Neural cell (in vitro differentiated cells): ENCODE measurements at regions not wholly inside any gene's neighbourhood (a gene's known extent, or its start where the extent isn't known, plus 50 kb on each side); places are given as distances from the start of the nearest gene placed in this dataset.
"Not testable (repeated sequence)": the region's sequence is repeated elsewhere in the genome, so short reads cannot be mapped to it uniquely, and the experiment has no call there.

Experiments
- H2AFZ ChIP-seq: fragments of 200-600, 300-800 bp; sonication (generic), shearing (Covaris generic); 2 replicates; pipeline ENCODE4 v1.6.0; 2014; ENCODE audit warnings: low read depth, mild to moderate bottlenecking, antibody characterized with exemption, low read length, moderate library complexity
- H3F3A ChIP-seq: fragments of 200-600 bp; shearing (Covaris generic); 2 replicates; pipeline ENCODE4 v1.6.1; 2016; ENCODE audit warnings: mild to moderate bottlenecking, moderate library complexity, mixed read lengths, antibody characterized with exemption, low read length; ENCODE audit not compliant: insufficient read depth, poor library complexity, severe bottlenecking
- H3K27ac ChIP-seq: fragments of 200-600, 300-800 bp; sonication (generic), shearing (Covaris generic); 2 replicates; pipeline ENCODE4 v1.5.1; 2014; ENCODE audit warnings: mild to moderate bottlenecking, low read length, moderate library complexity
- H3K27me3 ChIP-seq: fragments of 300-800, 200-600 bp; sonication (generic), shearing (Covaris generic); 2 replicates; pipeline ENCODE4 v1.6.0; 2014; ENCODE audit warnings: mild to moderate bottlenecking, low read depth, low read length, moderate library complexity; ENCODE audit not compliant: insufficient read depth
- H3K36me3 ChIP-seq: fragments of 300-800, 200-600 bp; sonication (generic), shearing (Covaris generic); 2 replicates; pipeline ENCODE4 v1.5.1; 2014; ENCODE audit warnings: mild to moderate bottlenecking, antibody characterized with exemption, low read length, moderate library complexity; ENCODE audit not compliant: insufficient read depth
- H3K4me2 ChIP-seq: fragments of 300-800, 200-600 bp; sonication (generic), shearing (Covaris generic); 2 replicates; pipeline ENCODE4 v1.6.0; 2014; ENCODE audit warnings: mild to moderate bottlenecking, low read length
- H3K4me3 ChIP-seq: fragments of 300-800, 200-600 bp; sonication (generic), shearing (Covaris generic); 2 replicates; pipeline ENCODE4 v1.5.1; 2014; ENCODE audit warnings: mild to moderate bottlenecking, low read length, moderate library complexity
- H3K79me2 ChIP-seq: fragments of 200-600 bp; shearing (Covaris generic); replicated peaks from 2 replicates; pipeline ENCODE4 v1.6.0; 2014; ENCODE audit warnings: mild to moderate bottlenecking, low read length, moderate library complexity; ENCODE audit not compliant: insufficient read depth
- H3K9ac ChIP-seq: fragments of 300-800, 200-600 bp; sonication (generic), shearing (Covaris generic); 2 replicates; pipeline ENCODE4 v1.6.1; 2016; ENCODE audit warnings: mild to moderate bottlenecking, low read length, mixed read lengths
- H3K9me2 ChIP-seq: fragments of 200-600 bp; shearing (Covaris generic); 2 replicates; pipeline ENCODE4 v1.6.1; 2016; ENCODE audit warnings: mild to moderate bottlenecking, low read length, mixed read lengths; ENCODE audit not compliant: insufficient read depth
- H3K9me3 ChIP-seq: fragments of 200-600, 300-800 bp; sonication (generic), shearing (Covaris generic); 2 replicates; pipeline ENCODE4 v1.6.1; 2016; ENCODE audit warnings: mild to moderate bottlenecking, mixed run types, low read length, moderate library complexity, mixed read lengths
- H4K20me1 ChIP-seq: fragments of 200-600 bp; shearing (Covaris generic); 2 replicates; pipeline ENCODE4 v1.6.1; 2016; ENCODE audit warnings: mild to moderate bottlenecking, mixed run types; ENCODE audit not compliant: insufficient read depth
- EP300 ChIP-seq: fragments of 450-650 bp; conservative IDR thresholded peaks from 2 replicates; pipeline ENCODE4 v1.6.1; 2014; ENCODE audit warnings: antibody characterized with exemption, mild to moderate bottlenecking, moderate library complexity; ENCODE audit not compliant: poor library complexity, severe bottlenecking
- RAD21 ChIP-seq: fragments of 450-650 bp; conservative IDR thresholded peaks from 2 replicates; pipeline ENCODE4 v1.6.1; 2014; ENCODE audit warnings: antibody characterized with exemption, mild to moderate bottlenecking, moderate library complexity
- SMC3 ChIP-seq: fragments of 450-650 bp; conservative IDR thresholded peaks from 2 replicates; pipeline ENCODE4 v1.6.1; 2014; ENCODE audit warnings: antibody characterized with exemption, mild to moderate bottlenecking, moderate library complexity; ENCODE audit not compliant: poor library complexity
- TAF1 ChIP-seq: IDR thresholded peaks from 2 replicates; pipeline ENCODE4 v1.6.1; 2012; ENCODE audit warnings: low read depth
- TF ChIP-seq, protein P1 (sequence below): fragments of 450-650 bp; IDR thresholded peaks from 2 replicates; pipeline ENCODE4 v1.5.1; 2014; ENCODE audit warnings: antibody characterized with exemption, mild to moderate bottlenecking, moderate library complexity; ENCODE audit not compliant: poor library complexity, severe bottlenecking

- Histone ChIP-seq H3K9me3 (no peaks in the 10 kb centered on the region), H3K4me2 (no peak overlapping the region), H3K27me3 (no peaks in the 10 kb centered on the region), H3K4me3 (no peak overlapping the region), H2AFZ (no peak overlapping the region), H4K20me1 (no peaks in the 10 kb centered on the region), H3F3A (no peaks in the 10 kb centered on the region), H3K9me2 (no peaks in the 10 kb centered on the region), H3K9ac (no peak overlapping the region), H3K36me3 (no peaks in the 10 kb centered on the region), H3K79me2 (no peaks in the 10 kb centered on the region), H3K27ac (no peak overlapping the region)
- TF ChIP-seq, protein P1, sequence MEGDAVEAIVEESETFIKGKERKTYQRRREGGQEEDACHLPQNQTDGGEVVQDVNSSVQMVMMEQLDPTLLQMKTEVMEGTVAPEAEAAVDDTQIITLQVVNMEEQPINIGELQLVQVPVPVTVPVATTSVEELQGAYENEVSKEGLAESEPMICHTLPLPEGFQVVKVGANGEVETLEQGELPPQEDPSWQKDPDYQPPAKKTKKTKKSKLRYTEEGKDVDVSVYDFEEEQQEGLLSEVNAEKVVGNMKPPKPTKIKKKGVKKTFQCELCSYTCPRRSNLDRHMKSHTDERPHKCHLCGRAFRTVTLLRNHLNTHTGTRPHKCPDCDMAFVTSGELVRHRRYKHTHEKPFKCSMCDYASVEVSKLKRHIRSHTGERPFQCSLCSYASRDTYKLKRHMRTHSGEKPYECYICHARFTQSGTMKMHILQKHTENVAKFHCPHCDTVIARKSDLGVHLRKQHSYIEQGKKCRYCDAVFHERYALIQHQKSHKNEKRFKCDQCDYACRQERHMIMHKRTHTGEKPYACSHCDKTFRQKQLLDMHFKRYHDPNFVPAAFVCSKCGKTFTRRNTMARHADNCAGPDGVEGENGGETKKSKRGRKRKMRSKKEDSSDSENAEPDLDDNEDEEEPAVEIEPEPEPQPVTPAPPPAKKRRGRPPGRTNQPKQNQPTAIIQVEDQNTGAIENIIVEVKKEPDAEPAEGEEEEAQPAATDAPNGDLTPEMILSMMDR, result no peak
- TF ChIP-seq SMC3, result no peak
- TF ChIP-seq RAD21, result no peak
Observed at GRCh38 chr4:34972189-34972588, 1272.1 kb downstream of the ARAP2 start.

- Histone ChIP-seq H3F3A (no peaks in the 10 kb centered on the region), H2AFZ (no peak overlapping the region), H3K9me2 (no peaks in the 10 kb centered on the region)
Observed at GRCh38 chr4:34973650-34974312, 1270.5 kb downstream of the ARAP2 start.

GRCh38 chr4:34974313-34974680 is 1270.0 kb downstream of the ARAP2 start:
- Histone ChIP-seq H3K9ac (no peak overlapping the region), H3K9me3 (no peaks in the 10 kb centered on the region), H2AFZ (no peak overlapping the region), H3K27ac (no peak overlapping the region), H3K4me2 (no peak overlapping the region), H3K36me3 (no peaks in the 10 kb centered on the region), H3K27me3 (no peaks in the 10 kb centered on the region), H3K79me2 (no peaks in the 10 kb centered on the region), H3F3A (no peaks in the 10 kb centered on the region), H4K20me1 (no peaks in the 10 kb centered on the region), H3K9me2 (no peaks in the 10 kb centered on the region), H3K4me3 (no peak overlapping the region)
- TF ChIP-seq SMC3, result no peak
- no peak for TF ChIP-seq TAF1
- no peak for TF ChIP-seq EP300

More at GRCh38 chr4:34973650-34974312, 1270.5 kb downstream of the ARAP2 start:
- Histone ChIP-seq H3K36me3 (no peaks in the 10 kb centered on the region), H3K4me3 (no peak overlapping the region), H4K20me1 (no peaks in the 10 kb centered on the region), H3K9me3 (no peaks in the 10 kb centered on the region), H3K27ac (no peak overlapping the region), H3K4me2 (no peak overlapping the region), H3K79me2 (no peaks in the 10 kb centered on the region), H3K9ac (no peak overlapping the region), H3K27me3 (no peaks in the 10 kb centered on the region)
- TF ChIP-seq TAF1 (no peak), EP300 (no peak)

DNA sequence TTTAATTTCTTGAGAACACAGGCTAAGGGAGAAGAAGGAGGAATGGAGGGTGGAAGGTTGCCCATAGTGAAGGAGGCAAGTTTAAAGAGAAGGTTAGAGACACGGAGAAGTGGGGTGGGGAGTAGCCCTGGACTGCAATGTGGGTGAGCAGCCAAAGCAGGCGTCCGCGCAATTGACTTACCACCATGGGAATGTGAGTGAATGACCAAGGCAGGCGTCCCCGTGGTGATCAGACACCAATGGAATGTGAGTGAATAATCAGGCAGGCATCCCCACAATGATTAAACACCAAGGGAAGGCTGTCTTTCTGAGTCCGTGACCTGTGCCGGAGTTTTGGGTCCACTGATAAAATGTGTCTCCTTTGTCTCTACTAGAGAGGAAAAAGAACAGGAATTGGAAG is 1223.1 kb downstream of the ARAP2 start:
- not testable (repeated sequence) for H3K36me3 ChIP-seq, H3K4me3 ChIP-seq, H3K79me2 ChIP-seq, H3K27me3 ChIP-seq, H3K9me3 ChIP-seq, H3F3A ChIP-seq, H3K9me2 ChIP-seq, H2AFZ ChIP-seq, H3K27ac ChIP-seq, H3K4me2 ChIP-seq, H4K20me1 ChIP-seq, H3K9ac ChIP-seq
